Loucy (cell line): ENCODE measurements at regions not wholly inside any gene's neighbourhood (a gene's known extent, or its start where the extent isn't known, plus 50 kb on each side); places are given as distances from the start of the nearest gene placed in this dataset.

Source experiments
- EZH2phosphoT487 ChIP-seq: fragments of 200-600 bp; IDR thresholded peaks from 2 replicates; pipeline ENCODE4 v1.6.1; 2018; ENCODE audit warnings: antibody characterized with exemption, mild to moderate bottlenecking, moderate library complexity, borderline replicate concordance
- TF ChIP-seq, protein P1 (sequence below): fragments of 200-600 bp; sonication (generic); conservative IDR thresholded peaks from 2 replicates; pipeline ENCODE4 v1.5.1; 2014; ENCODE audit warnings: mild to moderate bottlenecking, antibody characterized with exemption, low read length

DNA sequence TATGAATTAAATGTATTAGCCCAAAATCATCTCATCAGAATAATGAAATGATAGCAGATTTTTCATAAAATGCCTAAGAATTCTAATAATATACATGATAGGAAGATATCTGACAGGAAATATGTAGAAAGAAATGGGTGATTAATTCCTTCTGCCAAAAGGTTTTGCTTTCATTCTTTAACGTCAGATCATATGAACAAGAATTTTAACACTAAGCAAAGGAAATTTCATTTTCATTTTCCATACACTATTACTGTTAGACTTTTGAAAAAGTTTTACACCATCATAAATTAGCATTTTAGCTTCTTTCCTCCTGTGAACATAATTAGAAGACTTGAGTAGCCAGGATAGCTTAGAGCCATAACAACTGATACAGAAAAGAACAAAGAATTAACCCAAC lies 1099.9 kb downstream of the NSUN3 start:
- TF ChIP-seq, protein P1, sequence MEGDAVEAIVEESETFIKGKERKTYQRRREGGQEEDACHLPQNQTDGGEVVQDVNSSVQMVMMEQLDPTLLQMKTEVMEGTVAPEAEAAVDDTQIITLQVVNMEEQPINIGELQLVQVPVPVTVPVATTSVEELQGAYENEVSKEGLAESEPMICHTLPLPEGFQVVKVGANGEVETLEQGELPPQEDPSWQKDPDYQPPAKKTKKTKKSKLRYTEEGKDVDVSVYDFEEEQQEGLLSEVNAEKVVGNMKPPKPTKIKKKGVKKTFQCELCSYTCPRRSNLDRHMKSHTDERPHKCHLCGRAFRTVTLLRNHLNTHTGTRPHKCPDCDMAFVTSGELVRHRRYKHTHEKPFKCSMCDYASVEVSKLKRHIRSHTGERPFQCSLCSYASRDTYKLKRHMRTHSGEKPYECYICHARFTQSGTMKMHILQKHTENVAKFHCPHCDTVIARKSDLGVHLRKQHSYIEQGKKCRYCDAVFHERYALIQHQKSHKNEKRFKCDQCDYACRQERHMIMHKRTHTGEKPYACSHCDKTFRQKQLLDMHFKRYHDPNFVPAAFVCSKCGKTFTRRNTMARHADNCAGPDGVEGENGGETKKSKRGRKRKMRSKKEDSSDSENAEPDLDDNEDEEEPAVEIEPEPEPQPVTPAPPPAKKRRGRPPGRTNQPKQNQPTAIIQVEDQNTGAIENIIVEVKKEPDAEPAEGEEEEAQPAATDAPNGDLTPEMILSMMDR = no peak
- no peak for TF ChIP-seq EZH2phosphoT487
